ENCODE measurements at regions not wholly inside any gene's neighbourhood (a gene's known extent, or its start where the extent isn't known, plus 50 kb on each side); places are given as distances from the start of the nearest gene placed in this dataset.
"Not testable (repeated sequence)": the region's sequence is repeated elsewhere in the genome, so short reads cannot be mapped to it uniquely, and the experiment has no call there.

- H3K4me3 ChIP-seq (ENCODE audit: low read length) = no peak overlapping the region
- no peak for TF ChIP-seq ZNF274 (IDR thresholded peaks at IDR 0.05; ENCODE audit: low read depth, low read length)
Observed at GRCh38 chr1:81738875-81739274, 61.9 kb upstream of the ADGRL2 start.

- no peak for TF ChIP-seq ZNF274 (IDR thresholded peaks at IDR 0.05; ENCODE audit: low read depth, low read length)
- H3K4me3 ChIP-seq (ENCODE audit: low read length) = no peak overlapping the region
Observed at GRCh38 chr1:81733480-81733879, 67.3 kb upstream of the ADGRL2 start.

DNA sequence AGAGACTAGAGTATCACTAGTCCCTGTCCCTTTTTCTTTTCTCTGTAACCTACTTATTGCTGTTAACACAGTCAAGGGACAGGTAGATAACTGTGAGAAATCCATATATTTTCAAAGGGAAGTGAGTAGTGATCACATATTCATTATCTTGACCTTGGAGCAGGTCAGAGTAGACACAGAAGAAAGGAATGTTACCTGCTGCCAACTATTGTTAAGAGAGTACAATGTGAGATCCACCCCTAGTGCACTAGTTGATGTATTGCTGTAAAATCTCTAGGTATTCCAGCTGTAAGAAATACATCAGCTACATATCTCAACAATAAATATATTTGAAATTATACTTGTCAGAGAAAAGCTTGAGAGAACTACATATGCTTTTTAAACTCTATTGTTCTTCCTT lies 68.7 kb upstream of the ADGRL2 start:
- H3K4me3 ChIP-seq (ENCODE audit: low read length) = no peak overlapping the region
- TF ChIP-seq ZNF274 (IDR thresholded peaks at IDR 0.05; ENCODE audit: low read depth, low read length) = no peak

DNA sequence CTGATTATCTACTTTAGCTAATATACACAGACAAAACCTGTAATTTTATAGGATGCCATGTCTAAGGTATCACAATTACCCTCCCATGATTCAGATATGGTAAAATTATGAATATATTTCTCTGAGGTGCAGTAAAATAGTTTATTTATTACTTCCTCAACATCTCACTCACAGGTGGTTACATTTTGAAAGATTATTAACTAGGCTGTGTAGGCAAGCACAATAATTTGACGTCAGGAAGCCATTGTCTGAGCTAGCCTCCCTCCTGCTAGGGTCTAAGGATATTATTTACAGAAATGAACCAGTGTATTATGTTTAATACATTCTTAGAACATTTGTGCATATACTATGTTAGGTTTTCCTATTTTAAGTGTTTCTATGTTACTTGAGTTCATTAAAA lies 69.9 kb upstream of the ADGRL2 start:
- no peak overlapping the region for H3K4me3 ChIP-seq (ENCODE audit: low read length)
- TF ChIP-seq ZNF274 (IDR thresholded peaks at IDR 0.05; ENCODE audit: low read depth, low read length) = no peak

- H3K4me3 ChIP-seq (ENCODE audit: low read length) = not testable (repeated sequence)
Observed at GRCh38 chr1:81730299-81730698, 70.4 kb upstream of the ADGRL2 start.

DNA sequence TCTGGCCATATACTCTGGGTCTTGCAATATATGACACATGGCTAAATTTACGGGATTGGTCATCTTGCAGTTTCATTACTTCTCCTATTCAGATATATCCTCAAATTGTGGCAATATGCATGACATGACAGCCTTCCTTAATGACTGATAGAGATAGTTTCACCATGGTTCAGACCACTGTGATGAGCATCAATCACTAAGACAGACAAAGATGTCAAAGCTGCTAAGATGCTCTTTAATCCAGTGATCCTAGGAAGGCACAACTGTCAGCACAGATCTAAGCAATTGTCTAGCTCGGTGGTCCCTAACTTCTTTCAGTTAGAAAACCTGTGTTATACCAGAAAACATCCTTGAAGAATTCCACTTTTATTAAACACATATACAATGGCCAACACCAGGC lies 70.9 kb upstream of the ADGRL2 start:
- TF ChIP-seq ZNF274 (IDR thresholded peaks at IDR 0.05; ENCODE audit: low read depth, low read length) = no peak

GRCh38 chr1:81729239-81729638 lies 71.5 kb upstream of the ADGRL2 start:
- no peak overlapping the region for H3K4me3 ChIP-seq (ENCODE audit: low read length)
- TF ChIP-seq ZNF274 (IDR thresholded peaks at IDR 0.05; ENCODE audit: low read depth, low read length) = no peak

More for the DNA sequence above, 70.9 kb upstream of the ADGRL2 start:
- no peak overlapping the region for H3K4me3 ChIP-seq (ENCODE audit: low read length)

- H3K4me3 ChIP-seq (ENCODE audit: low read length) = no peak overlapping the region
- TF ChIP-seq ZNF274 (IDR thresholded peaks at IDR 0.05; ENCODE audit: low read depth, low read length) = no peak
Observed at GRCh38 chr1:81725823-81726222, 74.9 kb upstream of the ADGRL2 start.

- H3K4me3 ChIP-seq (ENCODE audit: low read length) = not testable (repeated sequence)
Observed at GRCh38 chr1:81722631-81723328, 78.0 kb upstream of the ADGRL2 start.

DNA sequence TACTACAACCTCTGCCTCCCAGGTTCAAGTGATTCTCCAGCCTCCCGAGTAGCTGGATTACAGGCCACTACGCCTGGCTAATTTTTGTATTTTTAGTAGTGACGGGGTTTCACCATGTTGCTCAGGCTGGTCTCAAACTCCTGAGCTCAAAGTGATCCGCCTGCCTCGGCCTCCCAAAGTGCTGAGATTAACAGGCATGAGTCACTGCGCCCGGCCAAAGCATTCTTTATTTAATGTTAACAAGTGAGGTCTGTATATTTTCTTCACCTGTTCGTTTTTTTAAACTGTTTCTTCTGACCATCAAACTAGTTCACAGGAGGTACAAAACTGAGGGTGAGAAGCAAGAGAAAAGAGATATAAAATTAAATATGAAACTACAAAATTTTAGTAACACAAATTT lies 80.5 kb upstream of the ADGRL2 start:
- not testable (repeated sequence) for H3K4me3 ChIP-seq (ENCODE audit: low read length)

- H3K4me3 ChIP-seq (ENCODE audit: low read length) = no peak overlapping the region
- TF ChIP-seq ZNF274 (IDR thresholded peaks at IDR 0.05; ENCODE audit: low read depth, low read length) = no peak
Observed at GRCh38 chr1:81717230-81717629, 83.5 kb upstream of the ADGRL2 start.

DNA sequence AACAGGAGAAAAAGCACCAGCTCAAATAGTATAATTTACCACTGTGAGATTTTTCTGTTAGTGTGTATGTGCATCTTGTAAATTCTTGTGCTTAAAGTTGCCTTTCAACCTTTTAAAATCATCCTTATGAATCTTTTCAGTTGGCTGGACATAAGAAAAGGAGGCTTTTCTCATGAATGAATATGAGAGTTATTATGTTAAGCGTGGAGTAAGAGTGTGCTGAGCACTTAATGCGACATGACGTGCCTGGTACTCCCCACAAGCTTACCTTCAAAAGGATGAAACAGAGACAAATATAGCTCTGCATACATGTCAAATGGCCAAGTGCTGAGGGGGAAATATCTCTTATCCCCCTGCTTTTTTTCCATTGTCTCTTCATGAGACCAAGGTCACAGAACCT lies 85.3 kb upstream of the ADGRL2 start:
- TF ChIP-seq ZNF274 (IDR thresholded peaks at IDR 0.05; ENCODE audit: low read depth, low read length) = no peak
- no peak overlapping the region for H3K4me3 ChIP-seq (ENCODE audit: low read length)

GRCh38 chr1:81714636-81715035 lies 86.1 kb upstream of the ADGRL2 start:
- H3K4me3 ChIP-seq (ENCODE audit: low read length) = no peak overlapping the region
- no peak for TF ChIP-seq ZNF274 (IDR thresholded peaks at IDR 0.05; ENCODE audit: low read depth, low read length)

GRCh38 chr1:81712425-81712824 lies 88.3 kb upstream of the ADGRL2 start:
- TF ChIP-seq ZNF274 (IDR thresholded peaks at IDR 0.05; ENCODE audit: low read depth, low read length) = no peak
- no peak overlapping the region for H3K4me3 ChIP-seq (ENCODE audit: low read length)

DNA sequence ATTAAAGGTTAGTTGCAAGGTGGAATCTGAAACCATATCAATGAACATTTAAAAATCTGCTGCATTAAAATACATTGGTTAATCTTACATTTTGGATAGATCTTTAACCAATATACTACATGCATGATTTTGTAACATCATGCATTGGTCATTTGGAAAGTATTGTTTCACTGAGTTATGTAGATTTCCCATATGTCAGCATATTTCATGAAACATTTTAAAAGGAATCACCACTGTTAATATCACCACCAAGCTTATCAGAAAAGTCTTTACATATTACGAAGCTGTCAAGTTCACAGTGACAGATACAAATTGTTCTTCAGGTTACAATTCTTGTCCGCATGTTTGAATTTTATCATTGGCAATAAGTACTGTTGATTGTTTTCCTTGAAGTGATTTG lies 89.9 kb upstream of the ADGRL2 start:
- TF ChIP-seq ZNF274 (IDR thresholded peaks at IDR 0.05; ENCODE audit: low read depth, low read length) = no peak
- H3K4me3 ChIP-seq (ENCODE audit: low read length) = no peak overlapping the region

DNA sequence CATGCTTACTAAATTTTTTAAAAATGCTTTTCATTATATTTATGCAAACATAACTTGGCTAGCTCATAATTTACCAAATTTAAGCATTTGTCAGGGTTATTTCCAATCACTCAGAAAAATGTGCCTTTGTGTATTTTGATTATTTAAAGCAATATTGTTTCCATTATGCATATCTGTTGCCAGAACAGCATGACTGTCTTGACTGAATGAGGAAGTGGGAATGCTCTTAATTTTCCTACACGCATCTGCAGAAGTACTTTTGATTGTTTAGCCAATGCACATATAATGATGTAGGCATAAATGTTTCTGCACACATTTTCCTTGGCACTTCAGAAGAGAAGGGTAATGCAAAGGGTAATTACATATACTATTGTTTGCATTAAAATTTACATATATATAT lies 92.5 kb upstream of the ADGRL2 start:
- TF ChIP-seq ZNF274 (IDR thresholded peaks at IDR 0.05; ENCODE audit: low read depth, low read length) = no peak
- no peak overlapping the region for H3K4me3 ChIP-seq (ENCODE audit: low read length)
